ENCODE measurements at regions not wholly inside any gene's neighbourhood (a gene's known extent, or its start where the extent isn't known, plus 50 kb on each side); places are given as distances from the start of the nearest gene placed in this dataset.

- H3K9ac ChIP-seq, result no peak overlapping the region
- H3K27me3 ChIP-seq (ENCODE audit: insufficient read depth, low read depth), result no peaks in the 10 kb centered on the region
- H3K36me3 ChIP-seq (ENCODE audit: insufficient read depth), result no peaks in the 10 kb centered on the region
- no peaks in the 10 kb centered on the region for H4K20me1 ChIP-seq (ENCODE audit: insufficient read depth)
- H2AFZ ChIP-seq (ENCODE audit: low read depth), result no peak overlapping the region
- no peaks in the 10 kb centered on the region for H3K79me2 ChIP-seq (ENCODE audit: insufficient read depth, low read depth)
- H3K4me2 ChIP-seq, result no peak overlapping the region
- no peak overlapping the region for H3K4me3 ChIP-seq (IDR thresholded peaks at IDR 0.05; ENCODE audit: insufficient read depth, low read depth, low read length)
- H3K27ac ChIP-seq, result no peak overlapping the region
- no peak for TF ChIP-seq CTCF (conservative IDR thresholded peaks at IDR 0.05; ENCODE audit: low read depth, low read length)
- H3K4me1 ChIP-seq (ENCODE audit: low read depth, poor library complexity, severe bottlenecking), result no peaks in the 10 kb centered on the region
Measured at GRCh38 chr9:18347386-18348082, 126.4 kb upstream of the ADAMTSL1 start.

- Histone ChIP-seq H3K36me3 (ENCODE audit: insufficient read depth) (no peaks in the 10 kb centered on the region), H3K79me2 (ENCODE audit: insufficient read depth, low read depth) (no peaks in the 10 kb centered on the region), H3K9ac (no peak overlapping the region), H3K4me1 (ENCODE audit: low read depth, poor library complexity, severe bottlenecking) (no peaks in the 10 kb centered on the region), H3K27me3 (ENCODE audit: insufficient read depth, low read depth) (no peaks in the 10 kb centered on the region), H4K20me1 (ENCODE audit: insufficient read depth) (no peaks in the 10 kb centered on the region), H2AFZ (ENCODE audit: low read depth) (no peak overlapping the region), H3K4me3 (IDR thresholded peaks at IDR 0.05; ENCODE audit: insufficient read depth, low read depth, low read length) (no peak overlapping the region), H3K27ac (no peak overlapping the region), H3K4me2 (no peak overlapping the region)
- TF ChIP-seq CTCF (conservative IDR thresholded peaks at IDR 0.05; ENCODE audit: low read depth, low read length), result no peak
Measured at GRCh38 chr9:18348083-18348475, 125.9 kb upstream of the ADAMTSL1 start.

GRCh38 chr9:18349530-18349929 lies 124.4 kb upstream of the ADAMTSL1 start:
- H3K27ac ChIP-seq, result no peak overlapping the region
- H3K4me1 ChIP-seq (ENCODE audit: low read depth, poor library complexity, severe bottlenecking), result no peaks in the 10 kb centered on the region
- H3K36me3 ChIP-seq (ENCODE audit: insufficient read depth), result no peaks in the 10 kb centered on the region
- H3K79me2 ChIP-seq (ENCODE audit: insufficient read depth, low read depth), result no peaks in the 10 kb centered on the region
- no peak for TF ChIP-seq CTCF (conservative IDR thresholded peaks at IDR 0.05; ENCODE audit: low read depth, low read length)
- no peaks in the 10 kb centered on the region for H3K27me3 ChIP-seq (ENCODE audit: insufficient read depth, low read depth)
- H3K9ac ChIP-seq, result no peak overlapping the region
- H3K4me2 ChIP-seq, result no peak overlapping the region
- no peaks in the 10 kb centered on the region for H4K20me1 ChIP-seq (ENCODE audit: insufficient read depth)
- no peak overlapping the region for H3K4me3 ChIP-seq (IDR thresholded peaks at IDR 0.05; ENCODE audit: insufficient read depth, low read depth, low read length)
- no peak overlapping the region for H2AFZ ChIP-seq (ENCODE audit: low read depth)

GRCh38 chr9:18350036-18350435 lies 123.9 kb upstream of the ADAMTSL1 start:
- Histone ChIP-seq H3K36me3 (ENCODE audit: insufficient read depth) (no peaks in the 10 kb centered on the region), H3K4me3 (IDR thresholded peaks at IDR 0.05; ENCODE audit: insufficient read depth, low read depth, low read length) (no peak overlapping the region), H4K20me1 (ENCODE audit: insufficient read depth) (no peaks in the 10 kb centered on the region), H3K4me1 (ENCODE audit: low read depth, poor library complexity, severe bottlenecking) (no peaks in the 10 kb centered on the region), H3K79me2 (ENCODE audit: insufficient read depth, low read depth) (no peaks in the 10 kb centered on the region), H3K27me3 (ENCODE audit: insufficient read depth, low read depth) (no peaks in the 10 kb centered on the region), H3K27ac (no peak overlapping the region), H3K4me2 (no peak overlapping the region), H2AFZ (ENCODE audit: low read depth) (no peak overlapping the region), H3K9ac (no peak overlapping the region)
- TF ChIP-seq CTCF (conservative IDR thresholded peaks at IDR 0.05; ENCODE audit: low read depth, low read length), result no peak
